GM19463 (cell line): ENCODE measurements at regions not wholly inside any gene's neighbourhood (a gene's known extent, or its start where the extent isn't known, plus 50 kb on each side); places are given as distances from the start of the nearest gene placed in this dataset.
"Not testable (repeated sequence)": the region's sequence is repeated elsewhere in the genome, so short reads cannot be mapped to it uniquely, and the experiment has no call there.

ENCODE experiments used
- ATAC-seq: cut with Tn5 transposase; IDR thresholded peaks from one replicate; pipeline ENCODE4 v1.9.1; 2021; ENCODE audit warnings: mild to moderate bottlenecking, moderate library complexity; ENCODE audit not compliant: unreplicated experiment

DNA sequence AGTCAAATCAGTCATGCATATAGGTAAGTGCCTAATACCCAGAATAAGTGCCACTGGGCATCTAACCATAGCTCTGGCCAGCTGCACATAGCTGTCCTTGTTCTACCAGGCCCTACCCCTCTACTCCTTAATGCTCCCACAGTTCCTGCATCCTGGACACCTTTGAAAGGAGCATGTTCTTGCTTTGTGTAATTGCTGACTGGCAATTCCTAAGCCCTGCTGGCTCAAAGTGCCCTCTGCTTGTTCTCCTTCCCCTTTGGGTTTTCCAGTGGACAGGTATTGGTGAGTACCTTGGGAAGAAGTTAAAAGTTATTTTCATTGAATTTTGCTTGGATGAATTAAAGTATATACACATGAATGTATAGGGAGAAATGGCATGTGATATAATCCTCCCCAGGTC lies 516.4 kb downstream of the ETNK1 start:
- no peak for ATAC-seq

DNA sequence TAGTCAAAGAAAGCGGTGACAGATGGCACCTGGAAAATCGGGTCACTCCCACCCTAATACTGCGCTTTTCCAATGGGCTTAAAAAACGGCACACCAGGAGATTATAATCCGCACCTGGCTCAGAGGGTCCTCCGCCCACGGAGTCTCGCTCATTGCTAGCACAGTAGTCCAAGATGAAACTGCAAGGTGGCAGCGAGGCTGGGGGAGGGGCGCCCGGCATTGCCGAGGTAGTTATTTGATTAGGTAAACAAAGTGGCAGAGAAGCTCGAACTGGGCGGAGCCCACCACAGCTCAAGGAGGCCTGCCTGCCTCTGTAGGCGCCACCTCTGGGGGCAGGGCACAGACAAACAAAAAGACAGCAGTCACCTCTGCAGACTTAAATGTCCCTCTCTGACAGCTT lies 521.1 kb downstream of the ETNK1 start:
- ATAC-seq, result not testable (repeated sequence)

DNA sequence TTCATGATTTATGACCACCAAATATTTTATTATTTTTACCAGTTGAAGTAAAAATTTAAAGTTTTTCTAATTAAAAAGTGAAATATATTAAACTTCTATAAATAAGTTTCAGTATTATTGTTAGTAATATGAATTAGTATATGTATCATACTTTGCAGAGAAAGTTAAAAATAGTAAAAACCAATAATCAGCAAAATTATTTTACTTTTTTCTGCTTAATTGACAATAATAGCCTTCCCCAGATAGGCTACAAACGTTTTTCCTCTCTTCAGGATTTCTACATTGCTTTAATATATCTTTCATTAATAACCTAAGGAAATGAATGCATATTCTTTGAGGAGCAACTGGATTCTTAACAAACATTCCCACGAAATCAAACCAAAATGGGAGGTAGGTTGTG lies 543.5 kb downstream of the ETNK1 start:
- ATAC-seq, result no peak

DNA sequence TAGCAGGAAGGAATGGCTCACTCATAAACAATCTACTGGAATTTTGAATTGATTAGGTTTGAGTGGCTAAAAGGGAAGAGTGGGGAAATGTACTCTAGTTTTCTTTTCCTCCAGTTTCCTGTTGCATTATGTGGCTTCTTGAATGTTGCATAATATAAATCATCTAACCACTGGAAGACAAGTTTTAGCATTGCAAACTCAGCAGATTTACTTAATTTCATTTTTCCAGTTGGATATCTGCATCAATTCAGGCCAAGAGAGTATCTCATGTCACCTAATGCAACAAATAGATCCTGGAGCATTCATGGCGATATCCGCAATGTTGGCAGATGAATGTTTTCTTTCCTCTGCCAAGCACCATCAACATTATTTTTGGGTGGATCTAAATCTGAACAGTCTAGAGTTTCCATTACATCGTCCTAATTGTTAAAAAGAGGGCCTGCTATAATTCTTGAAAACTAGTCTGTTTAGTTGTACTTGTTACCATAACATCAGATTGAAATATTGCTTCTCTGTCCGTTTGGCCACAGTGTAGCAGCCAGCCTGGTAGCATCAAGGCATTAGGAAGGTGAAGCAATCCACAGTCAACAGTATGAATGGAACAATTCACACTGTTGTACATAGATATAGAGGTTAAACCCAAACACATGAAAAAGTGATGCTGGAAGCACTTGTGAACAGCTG lies 544.2 kb downstream of the ETNK1 start:
- no peak for ATAC-seq

DNA sequence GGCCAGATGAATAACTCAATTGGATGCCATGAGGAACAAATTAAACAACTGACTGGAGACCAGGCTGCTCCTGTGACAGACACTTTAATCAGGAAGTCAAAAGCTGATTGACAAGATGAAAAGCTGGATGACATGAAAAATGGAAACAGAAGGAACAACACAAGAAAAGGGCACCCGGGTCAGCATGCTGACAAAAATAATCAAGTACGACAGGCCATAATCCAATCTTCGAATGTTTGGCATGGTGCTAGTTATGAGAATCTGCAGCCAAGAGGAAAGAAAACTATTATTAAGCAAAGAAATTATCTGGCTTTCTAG lies 544.7 kb downstream of the ETNK1 start:
- no peak for ATAC-seq

DNA sequence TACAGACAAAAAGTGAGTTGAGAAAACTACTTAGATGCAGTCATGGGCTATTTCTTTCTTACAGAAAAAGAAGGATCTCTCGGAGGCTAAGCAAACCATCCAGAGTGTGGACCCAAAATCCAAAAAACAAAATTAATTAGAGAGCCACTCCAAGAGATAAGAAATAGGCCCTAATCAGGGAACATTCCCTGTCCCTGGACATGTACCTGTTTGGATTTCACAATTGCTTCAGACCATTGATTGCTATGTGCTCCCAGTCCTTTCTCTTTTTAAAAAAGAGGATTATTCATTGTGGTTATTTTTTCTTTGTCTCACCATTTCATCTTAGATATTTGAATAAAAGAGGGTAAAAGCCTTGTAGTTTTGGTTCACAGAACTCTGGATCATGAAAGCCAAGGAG lies 549.9 kb downstream of the ETNK1 start:
- no peak for ATAC-seq

DNA sequence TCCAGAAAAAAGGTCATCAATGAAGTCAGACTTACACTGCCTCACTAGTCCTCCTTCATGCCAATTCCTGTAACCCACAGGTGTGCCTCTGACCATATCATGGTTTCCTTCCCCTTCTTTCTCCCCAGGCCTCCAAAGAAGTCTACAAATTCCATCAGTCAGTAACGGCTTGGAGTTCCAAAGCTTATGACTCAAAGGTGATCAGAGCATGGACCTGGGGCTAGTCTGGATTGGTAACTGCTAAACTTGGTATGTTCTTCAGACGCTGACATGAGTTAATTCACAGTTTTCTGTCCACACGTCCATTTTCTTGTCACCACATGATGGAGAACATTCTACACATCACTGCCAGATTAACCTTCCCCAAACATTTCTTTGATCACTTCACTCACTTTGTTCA lies 560.4 kb downstream of the ETNK1 start:
- ATAC-seq, result no peak

DNA sequence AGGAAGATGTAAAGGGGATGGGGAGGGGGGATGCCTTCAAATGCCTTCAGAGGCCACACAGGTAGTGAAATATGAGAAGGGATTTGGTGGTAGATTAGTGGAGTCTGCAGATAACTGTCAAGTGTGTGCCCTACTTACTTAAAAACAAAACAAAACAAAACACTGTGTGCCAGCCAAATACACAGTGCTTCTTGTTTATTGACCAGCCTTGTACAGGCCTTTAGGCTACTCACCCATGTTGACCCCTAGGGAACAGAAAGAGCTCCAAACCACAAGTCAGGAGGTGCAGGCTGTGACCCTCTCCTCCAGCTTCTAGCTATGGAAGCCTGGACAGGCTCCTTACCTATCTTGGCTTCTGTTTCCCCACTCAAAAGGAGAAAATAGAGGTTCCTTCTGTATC lies 562.0 kb downstream of the ETNK1 start:
- ATAC-seq, result no peak

DNA sequence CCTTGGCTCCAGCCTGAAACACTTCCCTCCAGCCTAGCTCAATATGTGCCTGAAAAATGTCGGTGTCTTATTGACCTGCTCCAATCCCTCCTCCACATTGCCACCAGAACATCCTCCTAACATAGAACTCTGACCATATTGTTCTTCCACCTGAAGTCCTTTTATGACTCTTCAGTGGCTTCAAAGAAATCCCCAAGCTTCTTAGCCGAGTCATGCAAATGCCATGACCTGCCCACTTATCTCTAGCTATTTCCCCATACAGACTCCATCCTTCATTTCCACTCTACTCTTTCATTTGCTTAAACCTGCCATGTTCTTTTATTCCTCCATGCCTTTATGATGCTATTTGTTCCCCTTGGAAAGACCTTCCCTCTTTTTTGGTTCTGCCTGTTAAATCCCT lies 568.6 kb downstream of the ETNK1 start:
- ATAC-seq, result no peak

DNA sequence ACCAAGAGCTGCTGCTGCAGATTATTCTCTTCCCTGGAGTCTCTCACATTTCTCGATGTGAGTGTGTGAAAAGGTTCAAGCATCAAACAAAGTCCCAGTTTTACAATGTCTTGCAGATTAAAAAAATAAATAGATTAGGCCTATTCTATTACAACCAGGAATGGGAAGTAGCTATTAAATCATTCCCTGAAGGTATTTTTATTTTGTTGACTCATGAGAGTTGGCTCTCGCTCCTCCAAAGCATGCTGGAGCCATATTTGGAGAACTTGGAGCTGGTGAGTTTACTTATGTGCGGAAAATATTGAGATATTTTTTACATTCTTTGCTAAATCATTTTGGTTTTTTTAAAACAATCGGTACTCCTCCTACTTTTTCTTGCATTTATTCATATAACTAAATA lies 572.3 kb downstream of the ETNK1 start:
- ATAC-seq, result no peak

DNA sequence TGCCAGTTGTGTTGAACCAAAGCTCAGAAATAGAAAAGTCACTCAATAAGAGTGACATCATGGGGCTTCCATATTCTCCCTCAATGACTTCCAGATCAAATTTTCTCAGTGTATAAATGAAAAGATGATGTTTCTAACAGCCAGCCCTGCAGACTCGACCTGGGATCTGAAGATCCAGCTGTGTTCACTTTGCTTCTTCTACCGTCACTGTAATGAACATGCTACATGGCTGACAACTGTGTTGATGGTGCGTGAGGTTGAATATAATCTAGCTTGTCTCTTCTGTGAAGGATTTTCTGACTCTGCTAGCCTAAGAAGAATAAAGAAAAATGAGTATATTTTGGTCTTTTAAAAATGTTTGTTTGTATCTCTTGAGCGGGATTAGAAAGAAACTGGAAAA lies 577.8 kb downstream of the ETNK1 start:
- no peak for ATAC-seq

DNA sequence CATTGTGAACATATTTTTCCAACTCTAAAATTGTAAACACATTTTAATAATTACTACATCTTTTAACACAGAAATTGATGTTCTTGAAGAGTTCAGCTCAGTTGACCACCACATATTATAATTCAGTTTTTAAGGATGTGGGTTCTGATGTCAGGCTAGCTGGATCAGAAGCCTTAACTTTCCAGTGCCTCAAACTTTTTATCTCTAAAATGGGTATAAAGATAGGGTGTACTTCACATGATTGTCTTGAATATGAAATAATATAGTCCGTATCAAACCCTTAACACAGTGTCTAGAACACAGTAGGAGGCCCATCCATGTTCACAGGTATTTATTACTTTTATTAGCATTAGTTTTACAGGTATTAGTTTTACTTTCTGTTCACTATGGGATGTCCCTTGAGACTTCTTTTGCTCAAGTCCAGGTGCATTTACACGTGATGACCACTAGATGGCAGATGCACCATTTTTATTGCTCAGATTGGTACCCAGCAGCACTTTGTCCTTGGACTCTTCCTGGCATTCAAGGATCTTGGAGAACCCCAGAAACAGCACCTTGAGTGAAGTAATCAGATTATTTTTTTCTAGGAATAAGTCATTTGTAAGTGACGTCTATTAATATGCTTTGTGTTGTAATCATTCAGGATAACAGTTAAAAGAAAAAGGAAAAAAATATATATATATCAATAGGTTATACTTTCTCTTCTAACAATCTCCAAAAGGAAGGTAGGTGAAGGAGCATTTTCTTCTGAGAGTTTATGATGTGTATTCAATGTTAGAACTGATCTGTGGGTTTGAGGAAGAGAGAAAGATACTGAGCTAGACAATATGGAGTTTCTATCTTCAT lies 580.2 kb downstream of the ETNK1 start:
- ATAC-seq, result peak; percentile 96

DNA sequence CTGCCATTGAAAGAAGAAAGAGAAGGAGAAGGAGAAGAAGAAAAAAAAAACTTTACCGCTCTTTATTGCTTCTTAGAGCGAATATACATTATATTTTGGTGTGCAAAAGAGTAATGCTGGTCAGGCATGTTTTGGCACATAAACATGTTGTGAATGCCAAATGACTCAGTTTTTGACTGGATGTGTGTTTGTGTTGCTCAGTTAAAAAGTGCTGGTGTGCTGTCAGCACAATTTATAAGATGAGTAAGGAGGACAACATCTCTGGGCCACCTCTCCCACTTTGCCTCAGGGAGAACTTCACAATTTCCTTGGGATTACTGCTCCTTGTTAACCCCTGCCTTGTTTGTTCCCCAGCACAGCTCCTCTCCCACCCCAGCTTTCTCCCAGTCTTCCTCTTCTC lies 584.8 kb downstream of the ETNK1 start:
- no peak for ATAC-seq

DNA sequence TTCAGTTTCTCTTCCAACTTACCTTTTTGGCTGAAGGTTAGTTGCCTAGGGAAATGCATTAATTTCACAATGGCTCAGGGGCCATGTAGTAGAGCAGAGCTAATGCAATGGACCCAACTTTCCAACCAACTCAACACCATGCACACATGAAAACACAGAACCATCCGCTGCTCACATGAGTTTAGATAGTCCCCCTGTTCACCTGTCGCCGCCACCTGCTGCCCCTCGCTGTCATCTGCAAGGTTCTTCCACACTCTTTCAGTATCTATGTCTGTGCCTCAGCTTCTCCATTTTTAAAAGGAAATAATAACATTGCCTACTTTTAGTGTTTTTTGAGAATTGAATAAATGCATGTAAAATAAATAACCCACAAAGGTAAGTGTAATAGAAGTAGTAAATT lies 585.6 kb downstream of the ETNK1 start:
- no peak for ATAC-seq

DNA sequence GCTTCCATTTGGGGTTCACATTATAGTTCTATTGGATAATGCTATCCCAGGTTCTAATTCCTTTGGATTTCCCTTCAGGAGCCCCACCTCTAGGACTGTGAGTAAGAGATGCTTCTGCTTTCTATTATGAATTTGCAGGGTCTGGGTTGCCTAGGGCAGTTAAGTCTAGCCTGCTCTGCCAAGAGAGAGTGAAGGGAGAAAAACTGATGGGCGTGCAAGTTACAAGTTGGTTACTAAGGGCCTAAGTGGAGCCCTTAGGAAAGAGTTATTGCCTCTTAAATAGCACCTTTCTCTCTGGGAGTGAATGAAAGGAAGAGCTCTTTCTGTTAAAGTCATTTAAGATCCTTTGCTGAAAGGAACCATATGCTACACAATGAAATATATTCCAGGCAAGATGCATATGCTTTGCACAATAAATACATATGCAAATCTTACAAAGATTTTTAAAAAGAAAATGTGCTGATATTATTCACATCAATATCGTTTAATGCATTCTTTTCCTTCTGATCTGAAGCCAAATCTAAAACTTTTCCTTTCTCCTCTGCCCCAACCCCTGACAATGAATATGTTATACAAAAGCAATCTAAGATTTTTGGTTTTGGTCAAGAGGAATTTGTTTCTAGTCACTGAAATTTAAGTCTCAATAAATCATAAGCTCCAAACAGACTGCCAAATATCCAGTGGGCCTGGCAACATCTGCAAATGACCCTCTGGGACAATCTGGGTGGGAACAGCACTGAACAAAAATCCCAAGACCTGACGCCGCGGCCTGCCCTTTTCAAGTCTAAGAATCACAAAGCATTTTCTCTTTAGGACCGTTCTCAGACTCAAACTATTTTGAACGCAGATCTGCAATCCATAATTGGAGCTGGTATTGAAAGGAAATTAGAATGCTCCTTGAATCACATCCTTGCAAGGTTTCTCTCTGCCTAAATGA lies 586.7 kb downstream of the ETNK1 start:
- ATAC-seq, result no peak

DNA sequence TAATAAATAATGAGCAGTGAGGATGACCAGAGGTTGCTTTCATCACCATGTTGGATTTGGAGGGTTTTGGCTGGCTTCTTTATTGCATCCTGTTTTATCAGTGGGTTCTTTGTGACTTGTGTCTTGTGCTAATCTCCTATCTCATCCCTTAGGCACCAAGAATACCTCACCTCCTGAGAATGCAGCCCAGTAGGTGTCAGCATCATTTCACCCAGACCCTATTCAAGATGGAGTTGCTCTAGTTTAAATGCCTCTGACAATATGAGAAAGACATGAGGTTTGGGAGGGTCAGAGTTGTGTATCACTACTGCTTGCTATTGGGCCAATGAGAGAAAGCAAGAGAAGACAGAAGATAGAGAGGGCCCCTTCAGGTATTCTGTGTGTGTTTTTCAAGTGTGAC lies 592.2 kb downstream of the ETNK1 start:
- no peak for ATAC-seq

DNA sequence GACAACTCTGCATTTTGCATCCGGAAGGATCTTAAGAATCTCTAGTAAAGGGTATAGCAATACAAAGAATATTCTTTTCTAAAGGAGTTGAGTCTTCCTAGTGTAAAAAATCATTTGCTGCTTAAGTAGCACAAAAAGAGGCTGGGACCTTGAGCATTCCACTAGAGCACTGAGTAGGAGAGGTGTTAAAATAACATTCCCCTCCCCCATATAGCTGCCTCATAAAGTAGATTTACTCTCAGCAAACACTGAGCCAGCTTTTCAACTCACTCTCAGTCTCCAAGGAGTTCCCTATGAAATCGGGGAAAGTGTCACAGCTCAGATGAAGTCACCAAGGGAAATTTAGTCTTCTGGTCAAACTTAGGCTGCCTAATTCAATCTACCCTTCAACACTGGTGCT lies 592.7 kb downstream of the ETNK1 start:
- ATAC-seq, result no peak

DNA sequence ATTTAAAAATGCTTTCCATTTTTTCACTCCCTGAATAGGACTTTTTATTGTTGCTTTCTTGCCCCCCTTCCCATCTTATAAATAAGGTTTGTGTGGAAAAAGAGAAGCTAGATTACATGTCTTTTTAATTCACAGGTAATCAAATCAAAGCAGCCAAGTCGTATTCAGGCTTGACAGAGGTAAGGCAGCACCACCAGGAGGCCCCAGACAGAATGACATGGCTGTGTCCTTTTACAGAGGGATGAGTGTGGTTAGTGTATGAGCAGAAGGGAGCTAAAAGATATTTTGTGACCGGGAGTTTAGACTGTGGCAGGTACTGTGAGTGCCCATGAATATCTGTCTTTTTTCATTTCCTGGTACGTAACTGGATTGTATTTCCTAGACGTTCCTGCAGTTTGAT lies 596.1 kb downstream of the ETNK1 start:
- ATAC-seq, result no peak

DNA sequence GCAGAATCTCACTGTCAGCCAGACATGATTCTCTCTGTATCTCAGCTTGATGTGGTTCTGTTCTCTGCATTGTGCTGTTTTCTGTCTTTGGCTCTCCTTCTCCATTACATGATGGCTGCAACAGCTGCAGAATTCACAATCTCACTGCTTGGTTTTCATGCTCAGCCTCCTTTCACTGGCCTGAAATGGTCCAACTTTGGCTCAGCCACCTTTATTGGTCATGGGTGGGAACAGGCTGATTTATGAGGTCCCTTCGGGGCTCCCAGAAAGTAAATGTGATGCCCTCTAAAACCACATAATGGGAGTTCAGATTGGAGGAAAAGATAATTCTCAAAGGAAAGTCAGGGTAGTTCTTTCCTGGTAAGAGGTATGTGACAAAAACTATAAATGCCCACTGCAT lies 597.0 kb downstream of the ETNK1 start:
- no peak for ATAC-seq

DNA sequence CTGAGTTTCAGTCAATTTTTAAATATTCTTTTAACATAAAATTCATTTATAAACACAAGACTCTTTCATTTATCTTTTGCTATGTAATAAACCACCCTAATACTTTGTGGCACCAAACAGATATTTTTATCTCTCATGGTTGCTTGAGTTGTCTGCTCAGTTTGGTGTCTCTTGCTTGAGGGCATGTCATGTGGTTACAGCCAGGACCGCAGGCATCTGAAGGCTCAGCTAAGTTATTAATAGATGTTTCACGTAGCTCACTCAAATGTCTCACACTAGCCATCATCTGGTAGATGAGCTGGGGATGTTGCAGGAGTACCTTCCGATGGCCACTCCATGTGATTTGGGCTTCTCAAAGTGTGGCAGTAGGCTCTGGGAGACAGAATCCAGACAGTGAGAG lies 597.8 kb downstream of the ETNK1 start:
- no peak for ATAC-seq

DNA sequence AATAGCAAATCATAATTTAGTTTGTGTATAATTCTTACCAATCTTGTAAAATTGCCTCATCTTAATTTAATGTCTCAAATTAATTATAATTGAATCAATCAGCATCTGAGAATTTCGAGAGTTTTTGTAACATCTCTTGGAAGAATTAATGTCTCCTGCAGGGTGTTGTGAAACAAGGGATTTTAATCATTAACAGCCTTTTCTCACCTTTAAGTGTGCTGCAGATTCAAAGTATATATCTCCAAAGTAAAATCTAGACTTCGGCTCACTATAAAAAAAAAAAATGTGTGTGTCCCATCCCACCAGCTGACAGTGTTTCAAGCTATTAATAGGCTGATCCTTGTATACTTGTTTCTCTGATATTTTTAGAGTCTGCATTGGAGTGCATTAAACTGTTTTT lies 603.1 kb downstream of the ETNK1 start:
- ATAC-seq, result no peak

DNA sequence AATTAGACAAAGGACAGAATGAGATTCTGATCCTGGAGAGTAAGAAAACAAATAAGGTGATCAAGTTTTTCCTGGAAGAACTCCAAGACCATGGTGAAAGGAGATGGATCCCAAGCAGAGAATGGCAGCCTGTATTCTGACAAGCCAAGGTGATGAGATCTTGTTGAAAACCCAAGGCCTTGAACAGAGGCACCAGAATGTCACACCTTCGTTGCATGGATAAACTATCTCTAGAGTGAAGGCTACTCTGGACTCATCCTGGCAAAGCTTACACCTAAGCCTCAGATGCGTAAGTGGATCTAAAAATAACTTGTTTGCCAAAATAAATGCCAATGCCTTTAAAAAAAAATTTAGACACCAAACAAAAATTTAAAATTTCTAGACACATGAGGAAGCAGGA lies 605.9 kb downstream of the ETNK1 start:
- ATAC-seq, result no peak
